DND-41 (cell line): ENCODE measurements at regions not wholly inside any gene's neighbourhood (a gene's known extent, or its start where the extent isn't known, plus 50 kb on each side); places are given as distances from the start of the nearest gene placed in this dataset.

Experiments used
- ATAC-seq: fragments of 200-7000 bp; cut with Tn5 transposase; 3 replicates; pipeline ENCODE4 v1.9.1; 2021; ENCODE audit warnings: low read depth; ENCODE audit not compliant: insufficient read depth
- DNase-seq: peaks from one replicate; pipeline ENCODE4 v3.0.0-alpha.2; 2020
- H2AFZ ChIP-seq: 2 replicates; pipeline ENCODE4 v1.6.0; 2012; ENCODE audit warnings: low read depth, low read length
- H3K27ac ChIP-seq: 2 replicates; pipeline ENCODE4 v1.5.1; 2012; ENCODE audit warnings: low read length, inconsistent platforms
- H3K27me3 ChIP-seq: fragments of 200-600 bp; sonication (generic); 2 replicates; pipeline ENCODE4 v1.6.0; 2012; ENCODE audit warnings: low read length, mild to moderate bottlenecking, inconsistent platforms; ENCODE audit not compliant: insufficient read depth, poor library complexity
- H3K36me3 ChIP-seq: 2 replicates; pipeline ENCODE4 v1.5.1; 2012; ENCODE audit warnings: low read length, inconsistent platforms; ENCODE audit not compliant: insufficient read depth
- H3K4me1 ChIP-seq: 2 replicates; pipeline ENCODE4 v1.5.1; 2012; ENCODE audit warnings: mild to moderate bottlenecking, low read length; ENCODE audit not compliant: insufficient read depth
- H3K4me2 ChIP-seq: 2 replicates; pipeline ENCODE4 v1.6.0; 2012; ENCODE audit warnings: mild to moderate bottlenecking, moderate library complexity, low read length, inconsistent platforms; ENCODE audit not compliant: insufficient read depth
- H3K4me3 ChIP-seq, 2 experiments: fragments of 200-600 bp in 1 of 2; shearing (Covaris generic) in 1 of 2; 2 replicates each; pipeline ENCODE4 v1.5.1; 2012 to 2016; ENCODE audit warnings: inconsistent platforms in 2 of 2, low read length in 2 of 2, mild to moderate bottlenecking in 2 of 2, low read depth in 1 of 2, moderate library complexity in 1 of 2
- H3K79me2 ChIP-seq: 2 replicates; pipeline ENCODE4 v1.6.0; 2012; ENCODE audit warnings: low read length, inconsistent platforms; ENCODE audit not compliant: insufficient read depth
- H3K9ac ChIP-seq: 2 replicates; pipeline ENCODE4 v1.6.0; 2012; ENCODE audit warnings: low read depth, mild to moderate bottlenecking, inconsistent platforms, low read length, moderate library complexity
- H3K9me3 ChIP-seq: 2 replicates; pipeline ENCODE4 v1.5.1; 2012; ENCODE audit warnings: low read length, moderate library complexity, mild to moderate bottlenecking, inconsistent platforms; ENCODE audit not compliant: insufficient read depth, severe bottlenecking
- H4K20me1 ChIP-seq: 2 replicates; pipeline ENCODE4 v1.6.0; 2012; ENCODE audit warnings: low read length; ENCODE audit not compliant: insufficient read depth
- EZH2 ChIP-seq: IDR thresholded peaks from 3 replicates; pipeline ENCODE4 v1.6.1; 2012; ENCODE audit warnings: borderline replicate concordance, low read depth, mild to moderate bottlenecking, moderate library complexity, low read length, inconsistent platforms; ENCODE audit not compliant: severe bottlenecking
- TF ChIP-seq, protein P1 (sequence below): IDR thresholded peaks from 2 replicates; pipeline ENCODE4 v1.5.1; 2012; ENCODE audit warnings: borderline replicate concordance, low read length, moderate library complexity, mild to moderate bottlenecking; ENCODE audit not compliant: poor library complexity, severe bottlenecking; ENCODE audit errors: extremely low read depth

- H3K9ac ChIP-seq, result no peak overlapping the region
- H2AFZ ChIP-seq, result no peak overlapping the region
- no peak overlapping the region for H3K27ac ChIP-seq
- ATAC-seq, result no peak
- no peaks in the 10 kb centered on the region for H3K36me3 ChIP-seq
- H3K4me1 ChIP-seq, result peaks cover 12% of the 10 kb centered on the region
- no peak overlapping the region for H3K4me3 ChIP-seq
- no peak for DNase-seq
- no peak overlapping the region for H3K4me2 ChIP-seq
- H3K27me3 ChIP-seq, result no peaks in the 10 kb centered on the region
- no peaks in the 10 kb centered on the region for H3K9me3 ChIP-seq
- TF ChIP-seq, protein P1, sequence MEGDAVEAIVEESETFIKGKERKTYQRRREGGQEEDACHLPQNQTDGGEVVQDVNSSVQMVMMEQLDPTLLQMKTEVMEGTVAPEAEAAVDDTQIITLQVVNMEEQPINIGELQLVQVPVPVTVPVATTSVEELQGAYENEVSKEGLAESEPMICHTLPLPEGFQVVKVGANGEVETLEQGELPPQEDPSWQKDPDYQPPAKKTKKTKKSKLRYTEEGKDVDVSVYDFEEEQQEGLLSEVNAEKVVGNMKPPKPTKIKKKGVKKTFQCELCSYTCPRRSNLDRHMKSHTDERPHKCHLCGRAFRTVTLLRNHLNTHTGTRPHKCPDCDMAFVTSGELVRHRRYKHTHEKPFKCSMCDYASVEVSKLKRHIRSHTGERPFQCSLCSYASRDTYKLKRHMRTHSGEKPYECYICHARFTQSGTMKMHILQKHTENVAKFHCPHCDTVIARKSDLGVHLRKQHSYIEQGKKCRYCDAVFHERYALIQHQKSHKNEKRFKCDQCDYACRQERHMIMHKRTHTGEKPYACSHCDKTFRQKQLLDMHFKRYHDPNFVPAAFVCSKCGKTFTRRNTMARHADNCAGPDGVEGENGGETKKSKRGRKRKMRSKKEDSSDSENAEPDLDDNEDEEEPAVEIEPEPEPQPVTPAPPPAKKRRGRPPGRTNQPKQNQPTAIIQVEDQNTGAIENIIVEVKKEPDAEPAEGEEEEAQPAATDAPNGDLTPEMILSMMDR, result no peak
- TF ChIP-seq EZH2, result no peak
- H4K20me1 ChIP-seq, result no peaks in the 10 kb centered on the region
- H3K79me2 ChIP-seq, result no peaks in the 10 kb centered on the region
These were observed 220.1 kb upstream of the RPL34 start for GRCh38 chr4:108400309-108400708.

DNA sequence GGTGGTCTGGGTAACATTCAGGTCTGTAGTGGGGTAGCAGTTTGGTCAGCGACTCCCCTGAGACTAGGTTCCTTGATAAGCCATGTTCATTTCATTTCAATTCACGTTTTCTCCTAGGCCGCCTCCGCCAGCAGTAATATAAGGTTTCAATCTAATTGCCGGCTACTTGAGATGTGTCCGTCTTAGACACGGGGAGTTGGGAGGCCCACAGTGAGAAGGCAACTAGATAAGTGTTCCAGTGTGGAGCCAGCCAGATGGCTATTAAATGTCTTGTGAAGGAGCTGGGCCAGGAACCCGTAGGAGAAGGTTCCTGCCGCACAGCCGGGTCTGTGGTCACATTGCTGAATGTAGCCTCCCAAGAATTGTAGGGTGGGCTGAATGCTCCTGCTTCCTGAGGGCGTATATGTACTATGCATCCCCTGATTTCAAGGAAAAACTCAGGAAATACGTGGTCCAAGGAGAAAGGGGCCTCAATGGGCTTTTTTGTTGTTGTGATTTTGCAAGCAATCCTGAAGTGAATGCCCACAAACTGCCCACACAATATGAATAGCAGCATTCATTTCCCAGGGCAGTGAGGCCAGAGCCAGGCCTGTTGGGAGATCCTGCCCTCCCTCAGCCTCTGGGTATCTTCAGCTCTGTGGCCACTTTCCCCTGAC, 220.6 kb upstream of the RPL34 start:
- Histone ChIP-seq H2AFZ (no peak overlapping the region), H3K4me2 (no peak overlapping the region), H3K4me3 (no peak overlapping the region), H3K4me1 (peaks cover 17% of the 10 kb centered on the region), H3K27ac (peak overlapping the region; percentile 21; the same call in 1 of the 2 replicates), H3K36me3 (no peaks in the 10 kb centered on the region), H3K9ac (no peak overlapping the region), H3K27me3 (no peaks in the 10 kb centered on the region), H3K9me3 (no peaks in the 10 kb centered on the region), H3K79me2 (no peaks in the 10 kb centered on the region), H4K20me1 (no peaks in the 10 kb centered on the region)
- no peak for ATAC-seq
- no peak for DNase-seq
- TF ChIP-seq EZH2, result no peak
- TF ChIP-seq, protein P1, result no peak

GRCh38 chr4:108398836-108399235, 221.5 kb upstream of the RPL34 start:
- H3K27me3 ChIP-seq, result no peaks in the 10 kb centered on the region
- no peak overlapping the region for H3K4me3 ChIP-seq
- H3K36me3 ChIP-seq, result no peaks in the 10 kb centered on the region
- H3K4me1 ChIP-seq, result peaks cover 25% of the 10 kb centered on the region
- peak overlapping the region; percentile 4; the same call in 1 of the 2 replicates for H3K27ac ChIP-seq
- no peak for TF ChIP-seq EZH2
- TF ChIP-seq, protein P1, result no peak
- no peak overlapping the region for H3K4me2 ChIP-seq
- H3K79me2 ChIP-seq, result no peaks in the 10 kb centered on the region
- no peak overlapping the region for H3K9ac ChIP-seq
- no peak overlapping the region for H2AFZ ChIP-seq
- no peak for DNase-seq
- H4K20me1 ChIP-seq, result no peaks in the 10 kb centered on the region
- no peak for ATAC-seq
- H3K9me3 ChIP-seq, result no peaks in the 10 kb centered on the region

DNA sequence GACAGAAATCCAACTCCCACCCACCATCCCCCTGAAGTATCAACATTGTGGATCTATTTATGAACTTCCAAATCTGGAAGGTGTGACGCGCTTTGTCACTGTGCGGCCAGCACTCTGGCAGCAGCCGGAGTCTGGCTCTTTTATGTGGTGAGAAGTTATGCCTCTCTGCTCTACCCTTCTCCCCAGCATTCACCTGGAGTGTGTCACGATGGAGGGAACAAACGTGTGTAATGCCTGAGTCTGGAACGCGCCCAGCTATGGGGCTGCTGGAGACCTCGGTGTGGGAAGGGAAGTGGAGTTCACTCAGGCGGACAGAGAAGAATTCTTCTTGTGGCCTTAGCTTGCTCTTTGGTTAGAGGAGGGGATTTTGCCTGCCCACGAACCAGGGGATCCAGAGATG, 222.1 kb upstream of the RPL34 start:
- TF ChIP-seq, protein P1, result no peak
- TF ChIP-seq EZH2, result no peak
- Histone ChIP-seq H3K9me3 (no peaks in the 10 kb centered on the region), H3K27ac (no peak overlapping the region), H3K4me3 (no peak overlapping the region), H4K20me1 (no peaks in the 10 kb centered on the region), H2AFZ (no peak overlapping the region), H3K4me1 (peaks cover 27% of the 10 kb centered on the region), H3K36me3 (no peaks in the 10 kb centered on the region), H3K27me3 (no peaks in the 10 kb centered on the region), H3K79me2 (no peaks in the 10 kb centered on the region), H3K9ac (no peak overlapping the region), H3K4me2 (no peak overlapping the region)
- ATAC-seq (peak; percentile 69), DNase-seq (peak; percentile 53)
